HEK293T (cell line): ENCODE measurements at regions not wholly inside any gene's neighbourhood (a gene's known extent, or its start where the extent isn't known, plus 50 kb on each side); places are given as distances from the start of the nearest gene placed in this dataset.

Source experiments
- BHLHE40 ChIP-seq: fragments of 450-650 bp; IDR thresholded peaks from 2 replicates; pipeline ENCODE4 v1.6.1; 2016; ENCODE audit warnings: mild to moderate bottlenecking, moderate library complexity, borderline replicate concordance
- CTBP1 ChIP-seq: fragments of 450-650 bp; IDR thresholded peaks from 2 replicates; pipeline ENCODE4 v1.6.1; 2016; ENCODE audit warnings: borderline replicate concordance
- ELF4 ChIP-seq: fragments of 450-650 bp; IDR thresholded peaks from 2 replicates; pipeline ENCODE4 v1.6.1; 2017; ENCODE audit warnings: antibody characterized with exemption
- FOXA1 ChIP-seq: fragments of 450-650 bp; IDR thresholded peaks from 2 replicates; pipeline ENCODE4 v1.6.1; 2016; ENCODE audit warnings: mild to moderate bottlenecking
- FOXM1 ChIP-seq: fragments of 450-650 bp; IDR thresholded peaks from 2 replicates; pipeline ENCODE4 v1.6.1; 2017; ENCODE audit warnings: mild to moderate bottlenecking, borderline replicate concordance
- HDGF ChIP-seq: fragments of 450-650 bp; IDR thresholded peaks from 2 replicates; pipeline ENCODE4 v1.6.1; 2017; ENCODE audit warnings: antibody characterized with exemption, borderline replicate concordance
- NFRKB ChIP-seq: fragments of 450-650 bp; IDR thresholded peaks from 2 replicates; pipeline ENCODE4 v1.6.1; 2016; ENCODE audit warnings: mild to moderate bottlenecking, moderate library complexity
- SUZ12 ChIP-seq: fragments of 450-650 bp; IDR thresholded peaks from 2 replicates; pipeline ENCODE4 v1.6.1; 2016; ENCODE audit warnings: mild to moderate bottlenecking
- TARDBP ChIP-seq: fragments of 450-650 bp; IDR thresholded peaks from 2 replicates; pipeline ENCODE4 v1.6.1; 2016
- ZNF384 ChIP-seq: fragments of 450-650 bp; IDR thresholded peaks from 2 replicates; pipeline ENCODE4 v1.6.1; 2016
- TF ChIP-seq, protein P1 (sequence below): fragments of 450-650 bp; IDR thresholded peaks from 2 replicates; pipeline ENCODE4 v1.6.1; 2016

DNA sequence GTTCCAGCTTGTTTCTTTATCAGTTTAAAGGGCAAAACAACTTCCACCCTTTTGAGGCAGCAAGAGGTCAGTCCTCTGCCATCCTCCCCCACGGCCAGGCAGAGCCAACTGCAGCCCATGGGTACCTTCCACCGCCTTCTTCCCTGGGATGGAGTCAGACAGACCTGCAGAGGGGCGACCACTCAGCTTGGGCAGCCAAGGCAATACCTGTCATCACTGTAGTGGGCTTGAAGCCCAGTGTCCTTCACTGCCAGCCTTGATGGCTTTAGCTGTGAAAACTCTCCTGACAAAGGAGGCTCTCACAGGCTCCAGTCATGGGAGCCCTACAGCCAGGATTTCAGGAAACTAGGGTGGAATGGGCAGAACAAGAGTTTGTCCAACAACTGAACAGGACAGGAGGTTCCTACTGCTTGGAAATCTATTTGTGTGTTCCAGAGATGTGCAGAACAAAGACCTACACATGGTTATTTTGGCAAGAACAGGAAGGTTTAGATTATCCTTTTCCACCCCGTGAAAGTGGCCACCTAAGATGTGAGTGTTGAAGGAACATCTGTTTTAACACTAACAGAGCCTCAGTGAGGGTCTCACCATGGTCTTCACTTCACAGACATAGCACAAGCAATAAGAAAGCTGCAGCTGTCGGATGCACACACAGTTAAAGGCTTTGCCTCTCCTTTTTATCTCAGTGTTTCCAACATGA, 93.9 kb upstream of the RMDN2 start:
- no peak for TF ChIP-seq BHLHE40
- TF ChIP-seq NFRKB = no peak
- TF ChIP-seq, protein P1, sequence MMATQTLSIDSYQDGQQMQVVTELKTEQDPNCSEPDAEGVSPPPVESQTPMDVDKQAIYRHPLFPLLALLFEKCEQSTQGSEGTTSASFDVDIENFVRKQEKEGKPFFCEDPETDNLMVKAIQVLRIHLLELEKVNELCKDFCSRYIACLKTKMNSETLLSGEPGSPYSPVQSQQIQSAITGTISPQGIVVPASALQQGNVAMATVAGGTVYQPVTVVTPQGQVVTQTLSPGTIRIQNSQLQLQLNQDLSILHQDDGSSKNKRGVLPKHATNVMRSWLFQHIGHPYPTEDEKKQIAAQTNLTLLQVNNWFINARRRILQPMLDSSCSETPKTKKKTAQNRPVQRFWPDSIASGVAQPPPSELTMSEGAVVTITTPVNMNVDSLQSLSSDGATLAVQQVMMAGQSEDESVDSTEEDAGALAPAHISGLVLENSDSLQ = no peak
- TF ChIP-seq FOXA1 = no peak
- TF ChIP-seq ELF4 = no peak
- TF ChIP-seq SUZ12 = no peak
- no peak for TF ChIP-seq TARDBP
- no peak for TF ChIP-seq FOXM1
- no peak for TF ChIP-seq HDGF
- no peak for TF ChIP-seq ZNF384
- no peak for TF ChIP-seq CTBP1
